Calu3 (cell line): ENCODE measurements at regions not wholly inside any gene's neighbourhood (a gene's known extent, or its start where the extent isn't known, plus 50 kb on each side); places are given as distances from the start of the nearest gene placed in this dataset.

Source experiments
- BruUV-seq: library from RNA; stranded (reverse); fragments of 400-500 nt; replicated peaks from 2 replicates; lab custom pipeline; 2021; lab: Mats Ljungman, UMichigan
- CTCF ChIA-PET: fragments of 300-600 bp; sonication (Branson Sonifier 250); formaldehyde crosslinking; loops from one replicate; lab custom pipeline; 2022; ENCODE audit warnings: antibody characterized with exemption; lab: Charles Lee
- DNase-seq: peaks from one replicate; pipeline ENCODE4 v3.0.0; 2022
- H3K27ac Mint-ChIP-seq: one replicate; pipeline ENCODE4 v1.8.0; 2022; ENCODE audit warnings: mixed read lengths; ENCODE audit not compliant: unreplicated experiment
- H3K27me3 Mint-ChIP-seq: one replicate; pipeline ENCODE4 v1.8.0; 2022; ENCODE audit warnings: mixed read lengths; ENCODE audit not compliant: unreplicated experiment
- H3K36me3 Mint-ChIP-seq: one replicate; pipeline ENCODE4 v1.8.0; 2022; ENCODE audit warnings: mild to moderate bottlenecking, moderate library complexity, mixed read lengths; ENCODE audit not compliant: insufficient read depth, unreplicated experiment
- H3K4me1 Mint-ChIP-seq: one replicate; pipeline ENCODE4 v1.8.0; 2022; ENCODE audit warnings: mild to moderate bottlenecking, low read depth, mixed read lengths; ENCODE audit not compliant: unreplicated experiment
- H3K4me3 Mint-ChIP-seq: one replicate; pipeline ENCODE4 v1.8.0; 2022; ENCODE audit warnings: mild to moderate bottlenecking, low read depth, moderate library complexity, mixed read lengths; ENCODE audit not compliant: unreplicated experiment
- H3K9me3 Mint-ChIP-seq: one replicate; pipeline ENCODE4 v1.8.0; 2022; ENCODE audit warnings: low read depth, mixed read lengths; ENCODE audit not compliant: unreplicated experiment
- CTCF ChIP-seq: fragments of 200-600 bp; IDR thresholded peaks from one replicate; pipeline ENCODE4 v1.8.0; 2022; ENCODE audit warnings: antibody characterized with exemption; ENCODE audit not compliant: unreplicated experiment
- intact Hi-C: fragments of 100-400 bp; cut with micrococcal nuclease; formaldehyde crosslinking; loops from one replicate; pipeline ENCODE4 v1.10.0; 2022; ENCODE audit not compliant: unreplicated experiment

- Mint-ChIP-seq H3K9me3 (peaks cover 8% of the 10 kb centered on the region), H3K36me3 (no peaks in the 10 kb centered on the region), H3K4me1 (peaks cover 6% of the 10 kb centered on the region), H3K4me3 (no peak overlapping the region), H3K27me3 (no peaks in the 10 kb centered on the region), H3K27ac (no peak overlapping the region)
- no peak for TF ChIP-seq CTCF
- intact Hi-C loops: no loop called here
- CTCF ChIA-PET: no interaction called here
- DNase-seq: no peak
- BruUV-seq: no TSS peak
These were observed 130.3 kb downstream of the MMUT start for GRCh38 chr6:49332781-49333180.

- CTCF ChIA-PET: no interaction called here
- TF ChIP-seq CTCF: no peak
- no TSS peak for BruUV-seq
- DNase-seq: no peak
- Mint-ChIP-seq H3K9me3 (peaks cover 5% of the 10 kb centered on the region), H3K27me3 (no peaks in the 10 kb centered on the region), H3K36me3 (no peaks in the 10 kb centered on the region), H3K4me3 (no peak overlapping the region), H3K27ac (peak overlapping the region; percentile 11), H3K4me1 (peaks cover 36% of the 10 kb centered on the region)
- intact Hi-C loops: no loop called here
These were observed 133.9 kb downstream of the MMUT start for GRCh38 chr6:49329186-49329585.

- intact Hi-C loops: no loop called here
- no peak for DNase-seq
- no TSS peak for BruUV-seq
- CTCF ChIA-PET: no interaction called here
- Mint-ChIP-seq H3K27me3 (no peaks in the 10 kb centered on the region), H3K36me3 (no peaks in the 10 kb centered on the region), H3K27ac (peak overlapping the region; percentile 16), H3K4me3 (no peak overlapping the region), H3K9me3 (peaks cover 5% of the 10 kb centered on the region), H3K4me1 (peaks cover 36% of the 10 kb centered on the region)
- no peak for TF ChIP-seq CTCF
These were observed 134.9 kb downstream of the MMUT start for GRCh38 chr6:49328051-49328744.

GRCh38 chr6:49327571-49327970, 135.5 kb downstream of the MMUT start:
- intact Hi-C loops: no loop called here
- no TSS peak for BruUV-seq
- H3K27ac Mint-ChIP-seq: peak overlapping the region; percentile 16
- H3K36me3 Mint-ChIP-seq: no peaks in the 10 kb centered on the region
- H3K4me1 Mint-ChIP-seq: peaks cover 36% of the 10 kb centered on the region
- no peaks in the 10 kb centered on the region for H3K27me3 Mint-ChIP-seq
- TF ChIP-seq CTCF: no peak
- CTCF ChIA-PET: no interaction called here
- no peak overlapping the region for H3K4me3 Mint-ChIP-seq
- H3K9me3 Mint-ChIP-seq: peaks cover 5% of the 10 kb centered on the region
- no peak for DNase-seq
